GM12864 (cell line): ENCODE measurements at regions not wholly inside any gene's neighbourhood (a gene's known extent, or its start where the extent isn't known, plus 50 kb on each side); places are given as distances from the start of the nearest gene placed in this dataset.

Source experiments
- DNase-seq: peaks from one replicate; pipeline ENCODE4 v3.0.0-alpha.2; 2011; ENCODE audit warnings: low read depth
- H3K4me3 ChIP-seq: 2 replicates; pipeline ENCODE4 v1.5.1; 2011; ENCODE audit warnings: mild to moderate bottlenecking, low read depth, low read length, control low read depth
- TF ChIP-seq, protein P1 (sequence below): IDR thresholded peaks from 2 replicates; pipeline ENCODE4 v1.5.1; 2011; ENCODE audit warnings: low read depth, mild to moderate bottlenecking, moderate library complexity, low read length, control low read depth, inconsistent platforms; ENCODE audit errors: missing control alignments

- TF ChIP-seq, protein P1, sequence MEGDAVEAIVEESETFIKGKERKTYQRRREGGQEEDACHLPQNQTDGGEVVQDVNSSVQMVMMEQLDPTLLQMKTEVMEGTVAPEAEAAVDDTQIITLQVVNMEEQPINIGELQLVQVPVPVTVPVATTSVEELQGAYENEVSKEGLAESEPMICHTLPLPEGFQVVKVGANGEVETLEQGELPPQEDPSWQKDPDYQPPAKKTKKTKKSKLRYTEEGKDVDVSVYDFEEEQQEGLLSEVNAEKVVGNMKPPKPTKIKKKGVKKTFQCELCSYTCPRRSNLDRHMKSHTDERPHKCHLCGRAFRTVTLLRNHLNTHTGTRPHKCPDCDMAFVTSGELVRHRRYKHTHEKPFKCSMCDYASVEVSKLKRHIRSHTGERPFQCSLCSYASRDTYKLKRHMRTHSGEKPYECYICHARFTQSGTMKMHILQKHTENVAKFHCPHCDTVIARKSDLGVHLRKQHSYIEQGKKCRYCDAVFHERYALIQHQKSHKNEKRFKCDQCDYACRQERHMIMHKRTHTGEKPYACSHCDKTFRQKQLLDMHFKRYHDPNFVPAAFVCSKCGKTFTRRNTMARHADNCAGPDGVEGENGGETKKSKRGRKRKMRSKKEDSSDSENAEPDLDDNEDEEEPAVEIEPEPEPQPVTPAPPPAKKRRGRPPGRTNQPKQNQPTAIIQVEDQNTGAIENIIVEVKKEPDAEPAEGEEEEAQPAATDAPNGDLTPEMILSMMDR = no peak
- DNase-seq = no peak
- no peak overlapping the region for H3K4me3 ChIP-seq
Observed at GRCh38 chr2:23198316-23199114, 186.5 kb upstream of the KLHL29 start.

DNA sequence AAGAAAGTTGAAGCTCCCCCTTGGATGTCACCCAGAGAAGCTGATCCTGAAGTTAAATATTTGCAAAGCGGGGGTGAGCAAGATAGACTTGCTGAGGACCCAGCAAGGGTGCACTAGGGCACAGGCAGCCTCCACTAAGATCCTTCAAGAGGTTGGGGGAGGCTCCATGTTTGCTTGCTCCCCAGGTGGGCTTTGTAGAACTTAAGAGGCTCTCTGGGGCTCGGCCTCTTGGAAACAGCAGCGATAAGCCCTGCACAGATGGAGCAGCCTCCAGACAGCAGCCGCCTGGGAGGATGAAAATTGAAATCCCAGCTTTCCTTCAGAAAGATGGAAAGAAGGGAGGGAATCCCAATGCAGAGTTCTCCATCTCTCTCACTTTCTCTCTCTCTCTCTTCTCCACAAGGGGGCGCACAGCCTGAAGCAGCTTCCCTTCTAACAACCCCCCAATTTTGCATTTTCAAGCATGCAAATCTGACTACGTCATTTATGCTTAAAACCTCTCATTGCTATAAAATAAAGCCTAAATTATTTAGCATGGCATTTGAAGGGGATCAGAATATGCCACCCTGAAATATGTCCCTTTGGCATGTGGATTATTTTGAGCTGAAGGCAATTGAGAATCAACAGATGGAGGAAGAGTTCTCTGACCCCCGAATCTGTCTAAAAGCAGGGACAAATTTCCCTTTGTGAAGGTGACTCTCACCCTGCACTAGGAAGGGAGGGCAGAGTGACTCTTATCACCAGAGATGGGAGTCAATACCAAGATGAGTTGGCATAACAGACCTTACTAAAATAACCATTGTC, 185.7 kb upstream of the KLHL29 start:
- no peak for DNase-seq
- TF ChIP-seq, protein P1 = peak; percentile 81
- no peak overlapping the region for H3K4me3 ChIP-seq

- TF ChIP-seq, protein P1 = no peak
- DNase-seq = no peak
Observed at GRCh38 chr2:23200068-23200786, 184.8 kb upstream of the KLHL29 start.

DNA sequence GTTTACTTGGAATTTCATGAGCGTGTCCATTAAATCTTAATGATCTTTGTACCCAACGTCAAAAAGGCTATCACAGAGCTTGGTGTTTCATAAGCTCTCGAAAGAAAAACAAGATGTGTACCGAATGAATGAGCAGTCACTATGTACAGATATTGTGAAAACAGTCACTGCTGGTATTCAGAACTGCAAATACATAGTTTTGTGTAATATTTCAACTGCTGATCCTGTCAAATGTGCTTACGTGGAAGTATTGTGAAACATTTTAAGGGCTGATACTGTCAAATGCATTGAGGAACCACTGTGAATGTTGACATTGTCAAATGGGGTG, 184.2 kb upstream of the KLHL29 start:
- no peak overlapping the region for H3K4me3 ChIP-seq
- no peak for DNase-seq
- TF ChIP-seq, protein P1 = no peak

More at GRCh38 chr2:23200068-23200786, 184.8 kb upstream of the KLHL29 start:
- H3K4me3 ChIP-seq = no peak overlapping the region

GRCh38 chr2:23203383-23203782, 181.6 kb upstream of the KLHL29 start:
- H3K4me3 ChIP-seq = no peak overlapping the region
- no peak for DNase-seq
- TF ChIP-seq, protein P1 = no peak

DNA sequence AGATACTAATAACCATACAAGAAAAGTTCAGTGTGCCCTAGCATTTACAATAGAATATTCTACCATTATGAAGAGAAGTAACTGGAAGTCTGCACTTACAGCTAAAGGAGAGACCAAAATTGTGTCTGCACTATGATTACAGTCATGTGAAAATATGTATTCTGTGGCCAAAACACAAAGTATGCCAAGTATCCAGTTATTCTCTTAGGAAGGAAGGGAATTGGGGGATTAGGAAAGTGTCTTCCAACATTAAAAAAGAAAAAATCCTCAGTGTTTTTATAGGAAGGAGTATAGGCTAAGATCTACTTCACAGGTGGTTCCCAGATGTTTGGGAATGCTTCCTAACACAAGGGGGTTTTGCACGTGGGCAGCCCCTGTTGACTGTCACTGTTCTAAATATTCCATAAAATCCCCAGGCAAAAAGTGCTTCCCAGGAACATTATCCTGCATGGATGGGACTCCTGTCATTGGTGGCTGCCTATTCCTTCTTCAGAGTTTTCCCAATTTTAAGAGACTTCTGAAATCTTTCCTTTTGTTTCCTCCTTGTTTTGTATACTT, 180.2 kb upstream of the KLHL29 start:
- no peak overlapping the region for H3K4me3 ChIP-seq
- TF ChIP-seq, protein P1 = no peak
- no peak for DNase-seq
